ENCODE measurements at regions not wholly inside any gene's neighbourhood (a gene's known extent, or its start where the extent isn't known, plus 50 kb on each side); places are given as distances from the start of the nearest gene placed in this dataset.

DNA sequence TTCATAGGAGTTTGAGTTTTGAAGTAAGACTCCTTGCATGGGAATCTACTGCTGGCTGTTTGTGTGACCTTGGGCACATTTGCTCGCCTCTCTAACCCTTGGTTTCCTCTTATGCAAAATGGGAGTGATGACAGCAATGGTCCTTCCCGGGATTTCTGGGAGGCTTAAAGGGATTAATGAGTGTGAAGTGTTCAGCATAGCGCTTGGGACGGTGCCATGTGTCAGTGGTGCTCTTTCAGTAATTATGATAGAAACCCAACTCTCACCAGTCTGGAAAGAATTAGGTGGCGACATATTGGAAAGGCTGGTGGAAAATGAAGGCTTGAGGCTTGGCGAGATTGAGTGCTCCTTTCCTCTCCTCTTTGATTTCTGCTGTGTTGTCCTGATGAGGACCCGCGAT is 429.2 kb upstream of the EEF2KMT start:
- no peaks in the 10 kb centered on the region for H3K9me3 Mint-ChIP-seq
- TF ChIP-seq, protein P1, sequence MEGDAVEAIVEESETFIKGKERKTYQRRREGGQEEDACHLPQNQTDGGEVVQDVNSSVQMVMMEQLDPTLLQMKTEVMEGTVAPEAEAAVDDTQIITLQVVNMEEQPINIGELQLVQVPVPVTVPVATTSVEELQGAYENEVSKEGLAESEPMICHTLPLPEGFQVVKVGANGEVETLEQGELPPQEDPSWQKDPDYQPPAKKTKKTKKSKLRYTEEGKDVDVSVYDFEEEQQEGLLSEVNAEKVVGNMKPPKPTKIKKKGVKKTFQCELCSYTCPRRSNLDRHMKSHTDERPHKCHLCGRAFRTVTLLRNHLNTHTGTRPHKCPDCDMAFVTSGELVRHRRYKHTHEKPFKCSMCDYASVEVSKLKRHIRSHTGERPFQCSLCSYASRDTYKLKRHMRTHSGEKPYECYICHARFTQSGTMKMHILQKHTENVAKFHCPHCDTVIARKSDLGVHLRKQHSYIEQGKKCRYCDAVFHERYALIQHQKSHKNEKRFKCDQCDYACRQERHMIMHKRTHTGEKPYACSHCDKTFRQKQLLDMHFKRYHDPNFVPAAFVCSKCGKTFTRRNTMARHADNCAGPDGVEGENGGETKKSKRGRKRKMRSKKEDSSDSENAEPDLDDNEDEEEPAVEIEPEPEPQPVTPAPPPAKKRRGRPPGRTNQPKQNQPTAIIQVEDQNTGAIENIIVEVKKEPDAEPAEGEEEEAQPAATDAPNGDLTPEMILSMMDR (IDR thresholded peaks at IDR 0.05; ENCODE audit: unreplicated experiment in 3 of 3), result no peak
- no peak overlapping the region for H3K27ac Mint-ChIP-seq
- no peaks in the 10 kb centered on the region for H3K4me1 Mint-ChIP-seq
- peaks cover 32% of the 10 kb centered on the region for H3K27me3 Mint-ChIP-seq (ENCODE audit: low read depth)
- H3K4me3 Mint-ChIP-seq, result no peak overlapping the region
- H3K36me3 Mint-ChIP-seq (ENCODE audit: low read depth), result no peaks in the 10 kb centered on the region

DNA sequence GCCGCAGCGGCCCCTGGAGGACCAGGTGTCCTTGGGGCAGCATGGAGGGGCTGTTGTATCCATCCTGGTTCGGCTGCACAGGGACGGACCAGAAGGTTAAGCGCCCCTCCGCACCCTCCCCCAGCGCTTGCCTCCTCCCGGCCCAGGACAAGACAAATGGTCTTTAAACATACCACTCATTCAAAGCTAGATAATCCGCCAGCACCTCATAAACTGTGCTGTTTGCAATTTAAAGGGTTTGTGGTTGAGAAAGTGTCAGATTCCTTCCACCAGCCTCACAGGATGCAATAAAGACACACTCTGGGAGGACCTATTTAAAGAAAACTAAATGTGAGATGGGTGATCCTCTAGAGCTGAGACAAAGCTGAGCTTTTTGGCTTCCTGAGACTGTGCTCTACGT is 426.2 kb upstream of the EEF2KMT start:
- H3K4me3 Mint-ChIP-seq, result no peak overlapping the region
- H3K27ac Mint-ChIP-seq, result no peak overlapping the region
- H3K27me3 Mint-ChIP-seq (ENCODE audit: low read depth), result peaks cover 45% of the 10 kb centered on the region
- H3K36me3 Mint-ChIP-seq (ENCODE audit: low read depth), result no peaks in the 10 kb centered on the region
- TF ChIP-seq, protein P1 (IDR thresholded peaks at IDR 0.05; ENCODE audit: unreplicated experiment in 3 of 3), result no peak
- H3K4me1 Mint-ChIP-seq, result no peaks in the 10 kb centered on the region
- no peaks in the 10 kb centered on the region for H3K9me3 Mint-ChIP-seq

- TF ChIP-seq, protein P1 (IDR thresholded peaks at IDR 0.05; ENCODE audit: unreplicated experiment in 3 of 3), result no peak
Measured at GRCh38 chr16:5516115-5516514, 418.5 kb upstream of the EEF2KMT start.

DNA sequence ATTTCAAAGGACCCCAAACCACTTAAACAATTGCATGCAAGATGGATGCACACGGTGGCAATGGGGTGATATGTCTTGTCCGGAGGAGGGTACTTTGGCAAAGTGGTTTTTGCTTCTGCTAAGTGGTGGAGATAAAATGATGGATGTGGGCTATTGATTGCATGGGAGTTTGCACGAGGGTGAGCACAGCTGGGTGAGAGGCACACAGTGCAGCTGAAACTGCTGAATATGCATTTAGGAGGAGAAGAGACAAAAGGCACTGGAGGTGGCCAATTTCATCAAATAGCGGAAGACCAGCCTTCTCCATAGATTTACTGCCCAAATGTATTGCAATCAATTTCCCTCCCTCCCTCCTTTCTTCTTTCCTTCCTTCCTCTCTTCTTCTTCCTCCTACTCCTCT is 414.4 kb upstream of the EEF2KMT start:
- TF ChIP-seq, protein P1 (IDR thresholded peaks at IDR 0.05; ENCODE audit: unreplicated experiment in 3 of 3), result no peak
- Mint-ChIP-seq H3K36me3 (ENCODE audit: low read depth) (no peaks in the 10 kb centered on the region), H3K4me3 (no peak overlapping the region), H3K9me3 (peaks cover 8% of the 10 kb centered on the region), H3K27me3 (ENCODE audit: low read depth) (peaks cover 4% of the 10 kb centered on the region), H3K4me1 (no peaks in the 10 kb centered on the region), H3K27ac (no peak overlapping the region)

More at GRCh38 chr16:5516115-5516514, 418.5 kb upstream of the EEF2KMT start:
- Mint-ChIP-seq H3K4me1 (no peaks in the 10 kb centered on the region), H3K27me3 (ENCODE audit: low read depth) (peaks cover 12% of the 10 kb centered on the region), H3K9me3 (peaks cover 8% of the 10 kb centered on the region), H3K27ac (no peak overlapping the region), H3K36me3 (ENCODE audit: low read depth) (no peaks in the 10 kb centered on the region), H3K4me3 (no peak overlapping the region)

GRCh38 chr16:5510819-5511370 is 413.3 kb upstream of the EEF2KMT start:
- no peak overlapping the region for H3K27ac Mint-ChIP-seq
- H3K9me3 Mint-ChIP-seq, result peaks cover 5% of the 10 kb centered on the region
- peaks cover 7% of the 10 kb centered on the region for H3K4me1 Mint-ChIP-seq

GRCh38 chr16:5509794-5510193 is 412.2 kb upstream of the EEF2KMT start:
- peaks cover 17% of the 10 kb centered on the region for H3K27me3 Mint-ChIP-seq (ENCODE audit: low read depth)
- TF ChIP-seq, protein P1 (IDR thresholded peaks at IDR 0.05; ENCODE audit: unreplicated experiment in 3 of 3), result no peak
- H3K9me3 Mint-ChIP-seq, result peaks cover 4% of the 10 kb centered on the region
- H3K27ac Mint-ChIP-seq, result no peak overlapping the region
- H3K4me1 Mint-ChIP-seq, result peaks cover 18% of the 10 kb centered on the region
- H3K36me3 Mint-ChIP-seq (ENCODE audit: low read depth), result no peaks in the 10 kb centered on the region
- H3K4me3 Mint-ChIP-seq, result no peak overlapping the region

More at GRCh38 chr16:5510819-5511370, 413.3 kb upstream of the EEF2KMT start:
- Mint-ChIP-seq H3K27me3 (ENCODE audit: low read depth) (peaks cover 14% of the 10 kb centered on the region), H3K36me3 (ENCODE audit: low read depth) (no peaks in the 10 kb centered on the region), H3K4me3 (no peak overlapping the region)
- TF ChIP-seq, protein P1 (IDR thresholded peaks at IDR 0.05; ENCODE audit: unreplicated experiment in 3 of 3), result no peak

Measured in nephron (organoid).